ENCODE measurements at regions not wholly inside any gene's neighbourhood (a gene's known extent, or its start where the extent isn't known, plus 50 kb on each side); places are given as distances from the start of the nearest gene placed in this dataset.

GRCh38 chr9:27701016-27701415, 127.7 kb upstream of the C9orf72 start:
- TF ChIP-seq, protein P1, sequence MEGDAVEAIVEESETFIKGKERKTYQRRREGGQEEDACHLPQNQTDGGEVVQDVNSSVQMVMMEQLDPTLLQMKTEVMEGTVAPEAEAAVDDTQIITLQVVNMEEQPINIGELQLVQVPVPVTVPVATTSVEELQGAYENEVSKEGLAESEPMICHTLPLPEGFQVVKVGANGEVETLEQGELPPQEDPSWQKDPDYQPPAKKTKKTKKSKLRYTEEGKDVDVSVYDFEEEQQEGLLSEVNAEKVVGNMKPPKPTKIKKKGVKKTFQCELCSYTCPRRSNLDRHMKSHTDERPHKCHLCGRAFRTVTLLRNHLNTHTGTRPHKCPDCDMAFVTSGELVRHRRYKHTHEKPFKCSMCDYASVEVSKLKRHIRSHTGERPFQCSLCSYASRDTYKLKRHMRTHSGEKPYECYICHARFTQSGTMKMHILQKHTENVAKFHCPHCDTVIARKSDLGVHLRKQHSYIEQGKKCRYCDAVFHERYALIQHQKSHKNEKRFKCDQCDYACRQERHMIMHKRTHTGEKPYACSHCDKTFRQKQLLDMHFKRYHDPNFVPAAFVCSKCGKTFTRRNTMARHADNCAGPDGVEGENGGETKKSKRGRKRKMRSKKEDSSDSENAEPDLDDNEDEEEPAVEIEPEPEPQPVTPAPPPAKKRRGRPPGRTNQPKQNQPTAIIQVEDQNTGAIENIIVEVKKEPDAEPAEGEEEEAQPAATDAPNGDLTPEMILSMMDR (conservative IDR thresholded peaks at IDR 0.05) = no peak
- H3K9me3 ChIP-seq (ENCODE audit: control insufficient read depth, low read length) = no peaks in the 10 kb centered on the region
- H3K4me1 ChIP-seq (ENCODE audit: control insufficient read depth, insufficient read depth, low read length) = peaks cover 10% of the 10 kb centered on the region
- H3K27me3 Mint-ChIP-seq (ENCODE audit: insufficient read depth) = no peaks in the 10 kb centered on the region
- H3K4me1 Mint-ChIP-seq = peaks cover 16% of the 10 kb centered on the region
- no peak overlapping the region for H3K9ac ChIP-seq (ENCODE audit: extremely low read depth, low read length, poor library complexity, severe bottlenecking)
- no peaks in the 10 kb centered on the region for H3K36me3 Mint-ChIP-seq (ENCODE audit: low read depth)
- no peak overlapping the region for H3K27ac Mint-ChIP-seq
- H3K27me3 ChIP-seq (ENCODE audit: control insufficient read depth, insufficient read depth, low read length, poor library complexity, severe bottlenecking) = peaks cover 36% of the 10 kb centered on the region
- H3K4me3 Mint-ChIP-seq = no peak overlapping the region
- peaks cover 1% of the 10 kb centered on the region for H3K9me3 Mint-ChIP-seq
- H3K27ac ChIP-seq (ENCODE audit: low read depth, low read length) = no peak overlapping the region
- WGBS, 2 experiments (ENCODE audit: insufficient coverage in 1 of 2, insufficient read length in 1 of 2) = 77 to 92% methylated on average over 3 of the region's 3 CpGs
- no peak overlapping the region for H3K4me3 ChIP-seq (ENCODE audit: low read length)
- no peaks in the 10 kb centered on the region for H3K36me3 ChIP-seq (ENCODE audit: control insufficient read depth, insufficient read depth, low read length)
- no peak for DNase-seq

GRCh38 chr9:27701587-27701986, 128.3 kb upstream of the C9orf72 start:
- no peaks in the 10 kb centered on the region for H3K27me3 Mint-ChIP-seq (ENCODE audit: insufficient read depth)
- H3K9me3 Mint-ChIP-seq = peaks cover 1% of the 10 kb centered on the region

DNA sequence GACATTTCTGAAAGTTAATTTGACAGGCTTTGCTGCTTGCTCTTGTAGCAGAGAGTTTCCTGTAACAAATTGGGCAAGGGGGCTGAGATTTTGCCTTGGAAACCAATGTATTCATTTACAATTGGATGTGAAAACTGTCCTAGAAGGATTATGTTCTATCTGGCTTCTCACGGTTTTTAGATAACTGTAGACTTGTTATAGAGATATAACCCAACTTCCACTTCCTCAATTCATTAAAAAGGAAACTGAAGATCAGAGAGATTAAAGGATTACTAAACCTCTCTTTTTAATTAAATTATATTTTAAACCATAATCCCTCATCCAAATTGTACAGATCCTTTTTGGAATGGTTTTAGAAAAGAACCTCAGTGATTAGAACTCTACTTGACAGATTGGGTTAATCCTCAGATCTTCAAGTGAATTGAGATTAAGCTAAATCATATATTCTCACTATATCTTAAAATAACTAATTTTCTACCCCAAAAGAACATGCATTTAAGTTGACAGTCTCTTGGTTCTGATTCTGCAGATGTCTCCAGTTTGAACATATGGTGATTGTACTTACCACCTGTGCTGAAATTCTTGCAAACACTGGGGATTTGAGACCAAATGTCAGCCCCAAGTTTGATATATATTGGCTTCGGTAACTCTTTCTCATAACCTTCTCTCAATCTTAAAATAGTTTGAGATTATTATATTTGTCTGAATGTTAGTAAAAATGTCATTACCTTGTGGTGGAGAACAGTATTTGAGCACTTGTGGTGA, 130.1 kb upstream of the C9orf72 start:
- Mint-ChIP-seq H3K4me1 (peaks cover 16% of the 10 kb centered on the region), H3K4me3 (no peak overlapping the region), H3K9me3 (no peaks in the 10 kb centered on the region), H3K27me3 (ENCODE audit: insufficient read depth) (no peaks in the 10 kb centered on the region), H3K36me3 (ENCODE audit: low read depth) (no peaks in the 10 kb centered on the region), H3K27ac (no peak overlapping the region)
- H3K4me3 ChIP-seq (ENCODE audit: low read length) = no peak overlapping the region
- H3K9ac ChIP-seq (ENCODE audit: extremely low read depth, low read length, poor library complexity, severe bottlenecking) = no peak overlapping the region
- 71% methylated on average over 1 of the region's 2 CpGs; no CpG with 5 or more reads in 1 of the 2 experiments for WGBS, 2 experiments (ENCODE audit: insufficient coverage in 1 of 2, insufficient read length in 1 of 2)
- H3K27ac ChIP-seq (ENCODE audit: low read depth, low read length) = no peak overlapping the region
- TF ChIP-seq, protein P1 (conservative IDR thresholded peaks at IDR 0.05) = no peak
- no peaks in the 10 kb centered on the region for H3K36me3 ChIP-seq (ENCODE audit: control insufficient read depth, insufficient read depth, low read length)
- no peaks in the 10 kb centered on the region for H3K9me3 ChIP-seq (ENCODE audit: control insufficient read depth, low read length)
- no peak for DNase-seq
- peaks cover 10% of the 10 kb centered on the region for H3K4me1 ChIP-seq (ENCODE audit: control insufficient read depth, insufficient read depth, low read length)
- H3K27me3 ChIP-seq (ENCODE audit: control insufficient read depth, insufficient read depth, low read length, poor library complexity, severe bottlenecking) = peaks cover 42% of the 10 kb centered on the region

More at GRCh38 chr9:27701587-27701986, 128.3 kb upstream of the C9orf72 start:
- Histone ChIP-seq H3K36me3 (ENCODE audit: control insufficient read depth, insufficient read depth, low read length) (no peaks in the 10 kb centered on the region), H3K27me3 (ENCODE audit: control insufficient read depth, insufficient read depth, low read length, poor library complexity, severe bottlenecking) (peaks cover 41% of the 10 kb centered on the region), H3K27ac (ENCODE audit: low read depth, low read length) (no peak overlapping the region), H3K4me1 (ENCODE audit: control insufficient read depth, insufficient read depth, low read length) (peaks cover 10% of the 10 kb centered on the region), H3K4me3 (ENCODE audit: low read length) (no peak overlapping the region), H3K9me3 (ENCODE audit: control insufficient read depth, low read length) (no peaks in the 10 kb centered on the region), H3K9ac (ENCODE audit: extremely low read depth, low read length, poor library complexity, severe bottlenecking) (no peak overlapping the region)
- WGBS, 2 experiments (ENCODE audit: insufficient coverage in 1 of 2, insufficient read length in 1 of 2) = 93 to 97% methylated on average over 4 to 7 of the region's 7 CpGs
- DNase-seq = no peak
- Mint-ChIP-seq H3K4me1 (peaks cover 16% of the 10 kb centered on the region), H3K36me3 (ENCODE audit: low read depth) (no peaks in the 10 kb centered on the region), H3K4me3 (no peak overlapping the region), H3K27ac (no peak overlapping the region)
- TF ChIP-seq, protein P1 (conservative IDR thresholded peaks at IDR 0.05) = no peak
